ENCODE measurements at regions not wholly inside any gene's neighbourhood (a gene's known extent, or its start where the extent isn't known, plus 50 kb on each side); places are given as distances from the start of the nearest gene placed in this dataset.

- DNase-seq = no peak
These were observed 929.1 kb downstream of the REEP3 start for GRCh38 chr10:64450312-64450711.

- DNase-seq = no peak
These were observed 933.8 kb downstream of the REEP3 start for GRCh38 chr10:64454962-64455361.

GRCh38 chr10:64458306-64458705 is 937.1 kb downstream of the REEP3 start:
- DNase-seq = no peak

- no peak for DNase-seq
These were observed 942.2 kb downstream of the REEP3 start for GRCh38 chr10:64463406-64463805.

GRCh38 chr10:64465653-64466052 is 944.5 kb downstream of the REEP3 start:
- no peak for DNase-seq

GRCh38 chr10:64468219-64468618 is 947.0 kb downstream of the REEP3 start:
- DNase-seq = no peak

GRCh38 chr10:64476506-64476905 is 955.3 kb downstream of the REEP3 start:
- no peak for DNase-seq

- no peak for DNase-seq
These were observed 956.6 kb downstream of the REEP3 start for GRCh38 chr10:64477791-64478190.

GRCh38 chr10:64484811-64485330 is 963.7 kb downstream of the REEP3 start:
- DNase-seq = no peak

GRCh38 chr10:64486149-64486548 is 964.9 kb downstream of the REEP3 start:
- DNase-seq = no peak

- DNase-seq = no peak
These were observed 965.7 kb downstream of the REEP3 start for GRCh38 chr10:64486901-64487300.

GRCh38 chr10:64494901-64495300 is 973.7 kb downstream of the REEP3 start:
- no peak for DNase-seq

- DNase-seq = no peak
These were observed 976.1 kb downstream of the REEP3 start for GRCh38 chr10:64497306-64497705.

GRCh38 chr10:64501807-64502206 is 980.6 kb downstream of the REEP3 start:
- no peak for DNase-seq

GRCh38 chr10:64502936-64503335 is 981.7 kb downstream of the REEP3 start:
- DNase-seq = no peak

GRCh38 chr10:64503429-64503828 is 982.2 kb downstream of the REEP3 start:
- no peak for DNase-seq

- DNase-seq = no peak
These were observed 984.3 kb downstream of the REEP3 start for GRCh38 chr10:64505501-64505900.

- no peak for DNase-seq
These were observed 985.8 kb downstream of the REEP3 start for GRCh38 chr10:64506963-64507362.

- DNase-seq = no peak
These were observed 986.4 kb downstream of the REEP3 start for GRCh38 chr10:64507651-64508028.

- DNase-seq = peak; percentile 21
These were observed 986.9 kb downstream of the REEP3 start for GRCh38 chr10:64508029-64508661.

- peak; percentile 3 for DNase-seq
These were observed 994.9 kb downstream of the REEP3 start for GRCh38 chr10:64515970-64516699.

GRCh38 chr10:64518456-64518855 is 997.3 kb downstream of the REEP3 start:
- DNase-seq = no peak

GRCh38 chr10:64519427-64519826 is 998.2 kb downstream of the REEP3 start:
- no peak for DNase-seq

- no peak for DNase-seq
These were observed 998.6 kb downstream of the REEP3 start for GRCh38 chr10:64519831-64520230.

All from GDM1 (cell line).